Osteoblast (primary cell): ENCODE measurements at regions not wholly inside any gene's neighbourhood (a gene's known extent, or its start where the extent isn't known, plus 50 kb on each side); places are given as distances from the start of the nearest gene placed in this dataset.
"Not testable (repeated sequence)": the region's sequence is repeated elsewhere in the genome, so short reads cannot be mapped to it uniquely, and the experiment has no call there.

Experiments used
- DNase-seq: peaks from one replicate; pipeline ENCODE4 v3.0.0; 2011; ENCODE audit warnings: low spot score, mixed read lengths; ENCODE audit not compliant: insufficient read length; ENCODE audit errors: missing footprints
- H2AFZ ChIP-seq: 2 replicates; pipeline ENCODE4 v1.6.0; 2011; ENCODE audit warnings: mild to moderate bottlenecking, low read length
- H3K27ac ChIP-seq: 2 replicates; pipeline ENCODE4 v1.5.1; 2011; ENCODE audit warnings: mild to moderate bottlenecking, low read depth, low read length, moderate library complexity
- H3K27me3 ChIP-seq: 2 replicates; pipeline ENCODE4 v1.6.0; 2012; ENCODE audit warnings: mild to moderate bottlenecking, control low read depth, inconsistent platforms, low read length, moderate library complexity; ENCODE audit not compliant: insufficient read depth
- H3K36me3 ChIP-seq: 2 replicates; pipeline ENCODE4 v1.5.1; 2011; ENCODE audit warnings: mild to moderate bottlenecking, low read length, control low read depth, moderate library complexity; ENCODE audit not compliant: insufficient read depth
- H3K4me1 ChIP-seq: 2 replicates; pipeline ENCODE4 v1.5.1; 2011; ENCODE audit warnings: mild to moderate bottlenecking, low read length, control low read depth, moderate library complexity; ENCODE audit not compliant: insufficient read depth
- H3K4me2 ChIP-seq: 2 replicates; pipeline ENCODE4 v1.6.0; 2011; ENCODE audit warnings: mild to moderate bottlenecking, low read length; ENCODE audit not compliant: insufficient read depth
- H3K4me3 ChIP-seq: fragments of 200-600 bp; sonication (generic); 3 replicates; pipeline ENCODE4 v1.5.1; 2012; ENCODE audit warnings: mild to moderate bottlenecking, low read length, inconsistent platforms; ENCODE audit not compliant: insufficient read depth
- H3K79me2 ChIP-seq: 2 replicates; pipeline ENCODE4 v1.6.0; 2012; ENCODE audit warnings: mild to moderate bottlenecking, low read length, control low read depth, inconsistent platforms; ENCODE audit not compliant: insufficient read depth
- H3K9me3 ChIP-seq: 2 replicates; pipeline ENCODE4 v1.5.1; 2011; ENCODE audit warnings: low read depth, low read length, control low read depth
- H4K20me1 ChIP-seq: 2 replicates; pipeline ENCODE4 v1.6.0; 2012; ENCODE audit warnings: mild to moderate bottlenecking, low read length, control low read depth; ENCODE audit not compliant: insufficient read depth
- CTCF ChIP-seq: IDR thresholded peaks from 2 replicates; pipeline ENCODE4 v1.5.1; 2011; ENCODE audit warnings: mild to moderate bottlenecking, low read depth, low read length, moderate library complexity; ENCODE audit errors: extremely low read depth

- TF ChIP-seq CTCF = no peak
- H3K27me3 ChIP-seq = no peaks in the 10 kb centered on the region
- H4K20me1 ChIP-seq = no peaks in the 10 kb centered on the region
- H3K4me3 ChIP-seq = no peak overlapping the region
- no peak overlapping the region for H2AFZ ChIP-seq
- no peak overlapping the region for H3K27ac ChIP-seq
- H3K79me2 ChIP-seq = no peaks in the 10 kb centered on the region
- no peak for DNase-seq
- H3K4me2 ChIP-seq = no peak overlapping the region
- H3K36me3 ChIP-seq = no peaks in the 10 kb centered on the region
- no peaks in the 10 kb centered on the region for H3K4me1 ChIP-seq
- no peaks in the 10 kb centered on the region for H3K9me3 ChIP-seq
Measured at GRCh38 chr10:57891201-57892006, 376.3 kb downstream of the IPMK start.

- Histone ChIP-seq H3K27me3 (no peaks in the 10 kb centered on the region), H3K4me1 (no peaks in the 10 kb centered on the region), H3K79me2 (no peaks in the 10 kb centered on the region), H3K9me3 (no peaks in the 10 kb centered on the region), H3K36me3 (no peaks in the 10 kb centered on the region), H2AFZ (no peak overlapping the region), H3K4me3 (no peak overlapping the region), H3K4me2 (no peak overlapping the region), H4K20me1 (no peaks in the 10 kb centered on the region), H3K27ac (no peak overlapping the region)
- TF ChIP-seq CTCF = no peak
- DNase-seq = no peak
Measured at GRCh38 chr10:57890691-57891090, 377.0 kb downstream of the IPMK start.

GRCh38 chr10:57885618-57885968 lies 382.1 kb downstream of the IPMK start:
- not testable (repeated sequence) for H2AFZ ChIP-seq, H3K27ac ChIP-seq, DNase-seq

GRCh38 chr10:57884965-57885617 lies 382.6 kb downstream of the IPMK start:
- H3K27me3 ChIP-seq = no peaks in the 10 kb centered on the region
- H3K27ac ChIP-seq = no peak overlapping the region
- no peaks in the 10 kb centered on the region for H4K20me1 ChIP-seq
- H3K4me3 ChIP-seq = no peak overlapping the region
- no peaks in the 10 kb centered on the region for H3K9me3 ChIP-seq
- TF ChIP-seq CTCF = no peak
- no peaks in the 10 kb centered on the region for H3K4me1 ChIP-seq
- H3K4me2 ChIP-seq = no peak overlapping the region
- H3K79me2 ChIP-seq = no peaks in the 10 kb centered on the region
- no peak overlapping the region for H2AFZ ChIP-seq
- no peaks in the 10 kb centered on the region for H3K36me3 ChIP-seq
- no peak for DNase-seq

More at GRCh38 chr10:57885618-57885968, 382.1 kb downstream of the IPMK start:
- not testable (repeated sequence) for H3K27me3 ChIP-seq, H3K79me2 ChIP-seq, H3K36me3 ChIP-seq, H3K4me2 ChIP-seq, H3K9me3 ChIP-seq, H4K20me1 ChIP-seq, H3K4me3 ChIP-seq, H3K4me1 ChIP-seq
